ENCODE measurements at regions not wholly inside any gene's neighbourhood (a gene's known extent, or its start where the extent isn't known, plus 50 kb on each side); places are given as distances from the start of the nearest gene placed in this dataset.

DNA sequence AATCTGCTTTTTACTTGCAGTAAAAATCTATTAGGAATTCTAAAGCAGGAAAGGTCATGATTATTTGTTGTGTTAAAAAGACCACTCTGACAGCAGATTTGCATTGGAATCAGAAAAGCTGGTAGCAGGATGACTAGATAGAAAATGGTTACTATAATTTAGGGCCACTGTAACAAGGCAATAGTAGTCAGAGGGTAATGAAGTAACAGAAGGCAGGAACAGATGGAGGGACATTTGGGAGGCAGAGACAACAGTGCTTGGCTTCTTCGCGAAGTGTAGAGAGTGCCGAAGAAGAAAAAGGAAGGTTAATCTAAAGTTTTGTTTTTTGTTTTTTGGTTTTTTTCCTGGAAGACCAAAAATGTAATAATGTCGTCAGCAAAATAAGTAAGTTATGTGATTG, 129.8 kb upstream of the SLC5A12 start:
- in situ Hi-C loops (cut with HindIII; ENCODE audit: extremely low pct_ligation_motif_present, low pct_unique_long_range_greater_than_20kb) (no loop called here), intact Hi-C loops (cut with micrococcal nuclease; ENCODE audit: unreplicated experiment) (no loop called here)
- no peaks in the 10 kb centered on the region for H3K4me1 ChIP-seq (ENCODE audit: insufficient read depth, low read length)
- ATAC-seq = no peak
- H3K36me3 ChIP-seq (replicated peaks in 1 of 2; ENCODE audit: control insufficient read depth in 1 of 2, insufficient read depth in 2 of 2, low read length in 2 of 2) = no peaks in the 10 kb centered on the region
- no peaks in the 10 kb centered on the region for H4K20me1 ChIP-seq (ENCODE audit: insufficient read depth, low read length)
- H3K4me2 ChIP-seq (ENCODE audit: low read depth, low read length) = no peak overlapping the region
- H3K4me3 ChIP-seq (replicated peaks in 1 of 3; ENCODE audit: insufficient read depth in 1 of 3, low read depth in 2 of 3, low read length in 3 of 3) = no peak overlapping the region
- H3K27ac ChIP-seq (ENCODE audit: extremely low read length, insufficient read depth, low read length) = no peak overlapping the region
- no peak for DNase-seq (ENCODE audit: low spot score)
- BruUV-seq (replicated peaks) = no TSS peak
- POLR2A ChIA-PET = no interaction called here
- WGBS (ENCODE audit: low lambda C conversion rate) = 73% methylated on average over 4 of the region's 4 CpGs
- FAIRE-seq = no peak
- no peak overlapping the region for H2AFZ ChIP-seq (ENCODE audit: low read length)
- H3K9me3 ChIP-seq (ENCODE audit: low read length) = no peaks in the 10 kb centered on the region
- no peaks in the 10 kb centered on the region for H3K27me3 ChIP-seq (ENCODE audit: control insufficient read depth in 1 of 2, insufficient read depth in 2 of 2, low read length in 2 of 2)
- no peaks in the 10 kb centered on the region for H3K79me2 ChIP-seq (ENCODE audit: insufficient read depth, low read length)
- TF ChIP-seq SOX6 (IDR thresholded peaks at IDR 0.05) (no peak), SOX6 (CRISPR knock-in tag; IDR thresholded peaks at IDR 0.05) (no peak), SNRNP70 (IDR thresholded peaks at IDR 0.05; ENCODE audit: low read depth, low read length) (no peak)
- CTCF ChIA-PET (ENCODE audit: low intra/inter-chr PET ratio, low total read pairs) = no interaction called here
- H3K9ac ChIP-seq (ENCODE audit: insufficient read depth, low read depth, low read length) = no peak overlapping the region

GRCh38 chr11:26858098-26858497, 135.8 kb upstream of the FIBIN start:
- no TSS peak for BruUV-seq (replicated peaks)
- no peak for ATAC-seq
- ChIA-PET CTCF (ENCODE audit: low intra/inter-chr PET ratio, low total read pairs) (no interaction called here), POLR2A (no interaction called here)
- no peak overlapping the region for H2AFZ ChIP-seq (ENCODE audit: low read length)
- intact Hi-C loops (cut with micrococcal nuclease; ENCODE audit: unreplicated experiment) (no loop called here), in situ Hi-C loops (cut with HindIII; ENCODE audit: extremely low pct_ligation_motif_present, low pct_unique_long_range_greater_than_20kb) (no loop called here)
- no peaks in the 10 kb centered on the region for H3K36me3 ChIP-seq (replicated peaks in 1 of 2; ENCODE audit: control insufficient read depth in 1 of 2, insufficient read depth in 2 of 2, low read length in 2 of 2)
- FAIRE-seq = no peak
- no peaks in the 10 kb centered on the region for H3K79me2 ChIP-seq (ENCODE audit: insufficient read depth, low read length)
- no peaks in the 10 kb centered on the region for H3K9me3 ChIP-seq (ENCODE audit: low read length)
- H3K4me2 ChIP-seq (ENCODE audit: low read depth, low read length) = no peak overlapping the region
- no peak overlapping the region for H3K4me3 ChIP-seq (replicated peaks in 1 of 3; ENCODE audit: insufficient read depth in 1 of 3, low read depth in 2 of 3, low read length in 3 of 3)
- H3K4me1 ChIP-seq (ENCODE audit: insufficient read depth, low read length) = no peaks in the 10 kb centered on the region
- H3K27me3 ChIP-seq (ENCODE audit: control insufficient read depth in 1 of 2, insufficient read depth in 2 of 2, low read length in 2 of 2) = no peaks in the 10 kb centered on the region
- no peak for DNase-seq (ENCODE audit: low spot score)
- H3K9ac ChIP-seq (ENCODE audit: insufficient read depth, low read depth, low read length) = no peak overlapping the region
- no peaks in the 10 kb centered on the region for H4K20me1 ChIP-seq (ENCODE audit: insufficient read depth, low read length)
- no peak for TF ChIP-seq PATZ1 (CRISPR knock-in tag; IDR thresholded peaks at IDR 0.05)
- peak; percentile 74 to 92 for TF ChIP-seq MAFK (conservative IDR thresholded peaks at IDR 0.05 in 1 of 2, IDR thresholded peaks at IDR 0.05 in 1 of 2; ENCODE audit: low read length in 2 of 2)
- peak; percentile 81; the same call in 1 of the 2 replicates for TF ChIP-seq MAFF (IDR thresholded peaks at IDR 0.05; ENCODE audit: low read depth, low read length)
- H3K27ac ChIP-seq (ENCODE audit: extremely low read length, insufficient read depth, low read length) = no peak overlapping the region

All from HepG2 (cell line).